ENCODE measurements at regions not wholly inside any gene's neighbourhood (a gene's known extent, or its start where the extent isn't known, plus 50 kb on each side); places are given as distances from the start of the nearest gene placed in this dataset.

GRCh38 chr3:94179059-94179458 lies 116.2 kb downstream of the NSUN3 start:
- DNase-seq = no peak

GRCh38 chr3:94183551-94183950 lies 120.7 kb downstream of the NSUN3 start:
- DNase-seq = no peak

GRCh38 chr3:94184781-94185180 lies 121.9 kb downstream of the NSUN3 start:
- no peak for DNase-seq

- no peak for DNase-seq
Measured at GRCh38 chr3:94185753-94186152, 122.9 kb downstream of the NSUN3 start.

- no peak for DNase-seq
Measured at GRCh38 chr3:94187697-94188096, 124.8 kb downstream of the NSUN3 start.

GRCh38 chr3:94195381-94195780 lies 132.5 kb downstream of the NSUN3 start:
- DNase-seq = no peak

GRCh38 chr3:94206291-94206690 lies 143.4 kb downstream of the NSUN3 start:
- no peak for DNase-seq

- no peak for DNase-seq
Measured at GRCh38 chr3:94210256-94210655, 147.4 kb downstream of the NSUN3 start.

GRCh38 chr3:94217406-94217805 lies 154.5 kb downstream of the NSUN3 start:
- DNase-seq = no peak

- no peak for DNase-seq
Measured at GRCh38 chr3:94220426-94220825, 157.6 kb downstream of the NSUN3 start.

GRCh38 chr3:94221829-94222228 lies 159.0 kb downstream of the NSUN3 start:
- no peak for DNase-seq

GRCh38 chr3:94225148-94225865 lies 162.4 kb downstream of the NSUN3 start:
- DNase-seq = no peak

GRCh38 chr3:94226078-94226477 lies 163.2 kb downstream of the NSUN3 start:
- DNase-seq = no peak

GRCh38 chr3:94232921-94233320 lies 170.1 kb downstream of the NSUN3 start:
- no peak for DNase-seq

GRCh38 chr3:94234177-94234788 lies 171.4 kb downstream of the NSUN3 start:
- DNase-seq = no peak

GRCh38 chr3:94241986-94242385 lies 179.1 kb downstream of the NSUN3 start:
- DNase-seq = no peak

GRCh38 chr3:94246171-94246570 lies 183.3 kb downstream of the NSUN3 start:
- DNase-seq = no peak

- DNase-seq = no peak
Measured at GRCh38 chr3:94248042-94248441, 185.2 kb downstream of the NSUN3 start.

GRCh38 chr3:94249491-94250079 lies 186.7 kb downstream of the NSUN3 start:
- peak; percentile 13 for DNase-seq

- DNase-seq = no peak
Measured at GRCh38 chr3:94251566-94251965, 188.7 kb downstream of the NSUN3 start.

GRCh38 chr3:94252316-94252715 lies 189.5 kb downstream of the NSUN3 start:
- DNase-seq = no peak

GRCh38 chr3:94256888-94257813 lies 194.3 kb downstream of the NSUN3 start:
- DNase-seq = no peak

- DNase-seq = no peak
Measured at GRCh38 chr3:94258851-94259250, 196.0 kb downstream of the NSUN3 start.
